NCI-H69 (cell line): ENCODE measurements at regions not wholly inside any gene's neighbourhood (a gene's known extent, or its start where the extent isn't known, plus 50 kb on each side); places are given as distances from the start of the nearest gene placed in this dataset.
A peak's percentile ranks its signal among the peaks of the same experiment; 100 is the strongest.
"Not testable (repeated sequence)": the region's sequence is repeated elsewhere in the genome, so short reads cannot be mapped to it uniquely, and the experiment has no call there.

Experiments used
- DNase-seq: peaks from one replicate; lab custom pipeline; 2025; lab: John Stamatoyannopoulos, UW

- DNase-seq, result peak; percentile 13
These were observed 90.3 kb downstream of the RPL27A start for GRCh38 chr11:8772571-8773519.

- no peak for DNase-seq
These were observed 91.4 kb downstream of the RPL27A start for GRCh38 chr11:8773916-8774539.

DNA sequence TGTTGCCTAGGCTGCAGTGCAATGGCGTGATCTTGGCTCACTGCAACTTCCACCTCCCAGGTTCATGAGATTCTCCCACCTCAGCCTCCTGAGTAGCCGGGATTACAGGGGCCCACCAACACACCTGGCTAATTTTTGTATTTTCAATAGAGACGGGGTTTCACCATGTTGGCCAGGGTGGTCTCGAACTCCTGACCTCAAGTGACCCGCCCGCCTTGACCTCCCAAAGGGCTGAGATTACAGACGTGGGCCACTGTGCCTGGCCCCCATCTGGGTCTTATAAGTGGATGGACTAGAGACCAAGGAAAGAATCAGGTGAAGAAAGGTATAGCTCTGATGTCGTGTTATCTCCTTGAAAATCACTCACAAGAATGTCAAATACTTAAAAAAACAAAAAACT lies 92.3 kb downstream of the RPL27A start:
- not testable (repeated sequence) for DNase-seq

GRCh38 chr11:8775332-8775731 lies 92.7 kb downstream of the RPL27A start:
- DNase-seq, result no peak

GRCh38 chr11:8775734-8776133 lies 93.1 kb downstream of the RPL27A start:
- DNase-seq, result no peak

- DNase-seq, result no peak
These were observed 93.6 kb downstream of the RPL27A start for GRCh38 chr11:8776209-8776608.

DNA sequence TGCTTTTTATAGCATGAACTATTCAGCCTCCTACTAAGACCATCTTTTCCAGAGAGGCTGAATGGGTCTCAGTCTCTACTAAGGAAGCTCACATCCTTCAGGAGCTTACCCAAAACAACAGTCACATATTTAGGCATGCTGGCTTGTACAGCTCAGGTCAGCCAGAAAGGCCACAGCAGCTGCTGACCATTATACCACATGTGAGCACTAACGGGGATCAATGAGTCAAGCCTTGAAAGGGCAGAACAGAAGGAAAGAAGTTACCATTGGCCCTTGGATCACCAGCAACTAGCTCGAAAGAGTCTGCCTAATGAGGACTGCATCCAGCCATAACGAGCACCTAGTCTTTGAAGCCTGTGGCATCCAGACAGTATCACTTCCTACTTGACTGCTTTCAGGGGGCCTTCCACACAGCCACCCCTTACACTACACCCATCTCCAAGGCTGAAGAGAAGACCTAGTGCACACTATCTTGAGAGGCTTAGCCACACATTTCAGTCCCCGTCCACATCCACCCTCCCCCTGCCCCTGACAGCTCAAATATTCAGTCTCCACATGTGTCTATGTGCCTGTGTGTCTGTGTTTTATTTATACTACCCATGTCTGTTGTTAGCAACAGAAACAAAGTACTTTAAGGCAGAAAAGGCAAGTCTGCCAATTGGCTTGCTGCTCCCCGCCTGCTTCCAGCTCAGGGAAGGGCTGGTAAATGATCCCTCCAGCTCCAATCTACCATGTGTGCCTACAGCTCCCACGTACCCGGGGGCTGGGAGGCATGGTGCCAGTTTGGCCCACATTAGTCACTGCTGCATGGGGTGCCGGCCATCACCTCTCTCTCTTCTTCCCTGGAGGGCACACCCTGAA lies 95.5 kb downstream of the RPL27A start:
- peak; percentile 35 for DNase-seq

DNA sequence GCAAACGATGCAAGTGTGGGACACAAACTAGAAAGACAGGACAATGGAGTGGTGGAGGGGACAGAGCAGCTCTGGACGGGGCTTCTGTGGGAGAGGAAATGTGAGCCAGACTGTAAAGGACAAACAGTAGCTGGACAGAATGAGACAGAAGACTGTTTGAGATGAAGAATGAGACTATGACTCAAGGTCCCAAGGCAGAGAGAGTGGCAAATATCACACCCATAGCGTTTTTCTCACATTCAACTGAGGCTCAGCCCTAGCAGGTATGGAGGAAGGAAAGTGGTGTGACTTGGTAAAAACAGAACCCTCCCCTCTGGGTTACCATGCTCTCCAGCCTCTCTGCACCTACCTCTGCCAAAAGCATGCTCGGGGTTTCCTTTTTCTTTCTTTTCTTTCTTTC lies 96.5 kb downstream of the RPL27A start:
- no peak for DNase-seq

- DNase-seq, result no peak
These were observed 97.1 kb downstream of the RPL27A start for GRCh38 chr11:8779732-8780131.

DNA sequence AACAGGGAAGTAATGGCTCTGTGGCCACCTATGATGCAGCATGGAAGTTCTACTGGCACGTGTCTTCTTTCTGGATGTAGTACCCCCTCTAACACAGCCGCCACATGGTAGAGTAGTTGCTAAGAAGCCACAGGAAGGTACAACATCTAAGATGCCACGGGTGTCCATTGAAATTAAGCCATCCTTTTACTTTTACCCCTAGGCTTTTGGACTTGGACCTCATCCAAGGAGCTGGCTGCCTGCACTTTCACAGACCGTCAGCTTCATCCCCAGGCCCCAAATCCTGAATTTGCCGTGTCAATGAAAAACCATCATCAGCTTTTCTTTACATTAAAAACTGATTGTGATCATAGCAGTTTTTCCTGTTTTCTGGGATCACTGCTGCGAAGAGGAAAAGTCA lies 102.4 kb downstream of the RPL27A start:
- peak; percentile 31 for DNase-seq

DNA sequence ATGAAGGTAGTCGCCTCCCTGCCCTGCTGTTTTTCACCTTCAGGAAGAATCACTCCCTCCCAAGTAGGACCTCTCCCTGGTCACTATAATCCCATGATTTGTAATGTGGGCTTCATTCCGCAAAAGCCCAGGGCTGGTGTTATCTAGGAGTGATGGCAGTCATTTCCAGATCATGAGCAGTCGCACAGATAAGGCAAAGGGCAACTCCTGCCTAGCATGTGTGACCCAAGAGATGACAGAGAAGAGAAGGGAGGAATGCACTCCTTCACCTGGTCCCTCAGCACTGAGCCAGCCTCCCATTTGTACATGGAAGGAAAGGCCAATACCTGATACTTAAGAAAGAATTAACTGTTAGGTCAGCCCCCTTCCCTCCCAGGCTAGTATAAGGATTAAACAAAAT lies 102.9 kb downstream of the RPL27A start:
- no peak for DNase-seq

DNA sequence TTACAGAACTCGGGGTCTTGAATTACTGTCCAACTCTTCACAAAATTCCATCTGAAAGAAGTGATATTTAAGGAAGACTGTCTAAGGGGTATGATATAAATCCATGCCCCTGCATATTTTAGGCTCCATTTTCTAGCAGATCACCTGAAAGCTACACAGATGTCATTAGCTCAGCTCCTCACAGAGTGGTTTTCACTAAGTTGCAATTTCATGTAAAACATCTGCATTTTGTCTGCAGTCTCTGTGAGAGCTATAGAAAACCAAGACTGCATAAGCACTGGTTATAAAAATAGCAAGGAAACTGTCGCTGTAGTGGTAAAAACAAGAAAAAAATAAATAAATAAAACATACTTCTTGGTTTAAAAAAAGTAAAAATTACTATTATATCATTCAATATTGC lies 103.4 kb downstream of the RPL27A start:
- no peak for DNase-seq

GRCh38 chr11:8786933-8787332 lies 104.3 kb downstream of the RPL27A start:
- no peak for DNase-seq

- DNase-seq, result no peak
These were observed 104.8 kb downstream of the RPL27A start for GRCh38 chr11:8787372-8787771.

GRCh38 chr11:8788616-8789015 lies 106.0 kb downstream of the RPL27A start:
- no peak for DNase-seq

DNA sequence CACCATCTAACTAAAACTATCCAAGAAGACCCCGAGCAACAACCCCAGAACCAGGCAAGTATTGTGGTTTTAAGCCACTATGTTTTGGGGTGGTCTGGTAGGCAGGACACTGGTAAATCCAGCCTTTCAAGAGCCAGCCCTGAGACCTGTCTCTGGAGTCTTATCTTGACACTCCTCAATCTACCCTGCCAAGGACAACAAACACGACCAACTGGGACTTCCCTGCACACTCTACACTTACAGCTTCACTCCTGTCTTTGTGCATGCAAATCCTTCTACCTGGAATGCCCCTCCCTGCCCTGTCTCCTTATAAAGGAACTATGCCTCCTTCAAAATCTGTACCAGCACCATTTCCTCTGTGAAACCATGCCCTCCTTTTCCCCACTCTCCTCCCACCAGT lies 107.3 kb downstream of the RPL27A start:
- DNase-seq, result no peak

DNA sequence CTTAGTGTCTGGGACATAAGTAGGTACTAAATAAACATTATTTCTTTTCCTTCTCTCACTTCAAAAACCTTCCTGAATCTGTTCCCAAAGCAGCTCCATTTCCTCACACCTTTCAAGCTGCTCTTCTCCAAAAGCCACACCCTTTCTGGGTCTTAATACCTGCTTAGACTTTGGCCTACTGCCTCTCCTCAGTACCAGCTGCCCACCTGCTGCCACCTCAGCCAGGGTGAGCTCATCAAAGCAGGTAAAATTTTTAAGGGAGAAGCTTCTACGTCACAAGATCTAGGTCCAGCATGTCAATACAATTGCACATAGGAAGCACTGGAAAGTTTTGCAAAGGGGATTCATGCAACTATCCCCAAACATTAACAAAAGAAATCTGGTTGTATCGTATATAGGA lies 108.4 kb downstream of the RPL27A start:
- peak; percentile 21 for DNase-seq

DNA sequence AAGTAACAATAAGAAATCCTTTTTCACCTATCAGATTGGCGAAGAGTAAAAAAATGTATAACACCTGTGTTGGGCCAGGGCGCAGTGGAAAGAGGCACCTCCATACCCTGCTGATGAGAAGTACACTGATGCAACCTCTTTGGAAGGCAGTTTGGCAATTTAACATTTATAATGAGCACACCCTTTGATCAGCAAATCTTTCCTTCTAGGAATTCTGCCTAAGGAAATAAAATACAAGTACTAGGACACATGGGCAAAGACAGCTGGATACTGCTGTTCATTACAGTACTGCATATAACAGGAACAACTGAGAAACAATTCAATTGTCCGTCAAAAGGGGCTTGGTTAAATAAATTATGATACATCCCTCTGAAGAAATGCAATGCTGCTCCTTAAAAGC lies 110.1 kb downstream of the RPL27A start:
- no peak for DNase-seq

DNA sequence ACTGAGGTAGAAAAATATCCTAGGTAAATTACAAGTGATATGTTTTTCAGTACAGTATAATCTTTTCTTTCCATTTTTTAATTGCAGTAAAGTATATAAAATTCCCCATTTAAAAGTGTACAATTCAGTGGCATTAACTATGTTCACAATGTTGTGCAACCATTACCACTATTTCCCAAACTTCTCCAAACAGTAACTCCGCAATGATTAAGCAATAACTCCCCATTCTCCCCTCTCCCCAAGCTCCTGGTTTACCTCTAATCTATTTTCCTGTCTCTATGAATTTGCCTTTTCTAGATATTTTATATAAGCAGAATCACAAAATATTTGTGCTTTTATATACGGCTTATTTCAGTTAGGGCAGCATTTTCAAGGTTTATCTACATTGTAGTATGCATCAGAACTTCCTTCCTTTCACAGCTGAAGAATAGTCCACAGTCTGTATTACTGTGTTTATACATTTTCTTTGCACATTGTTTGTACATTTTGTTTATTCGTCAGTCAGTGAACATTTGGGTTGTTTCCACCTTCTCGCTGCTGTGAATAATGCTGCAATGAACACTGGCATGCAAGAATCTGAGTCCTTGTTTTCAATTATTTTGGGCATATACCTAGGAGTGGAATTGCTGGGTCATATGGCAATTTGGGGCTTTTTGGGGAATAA lies 110.7 kb downstream of the RPL27A start:
- DNase-seq, result no peak

DNA sequence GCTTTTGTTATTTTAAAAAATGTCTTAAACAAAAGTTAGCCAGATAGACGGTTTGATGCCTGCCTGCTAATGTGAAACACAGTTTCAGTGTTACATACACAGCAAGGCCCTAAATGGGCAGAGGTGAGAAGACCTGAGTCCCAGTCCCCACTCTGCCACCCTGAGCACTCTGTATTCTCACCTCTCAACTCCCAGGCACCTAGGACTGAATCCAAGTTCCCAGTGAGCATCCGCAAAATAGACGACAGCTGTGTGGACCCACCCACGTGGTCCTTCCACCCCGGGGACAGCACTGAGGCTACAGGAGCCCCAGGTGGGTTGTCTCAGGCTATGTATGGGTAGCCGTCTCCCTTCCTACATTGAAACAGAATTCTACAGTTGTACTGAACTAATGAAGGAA lies 111.5 kb downstream of the RPL27A start:
- peak; percentile 54 for DNase-seq

- peak; percentile 76 for DNase-seq
These were observed 112.1 kb downstream of the RPL27A start for GRCh38 chr11:8794677-8795103.

GRCh38 chr11:8796941-8797340 lies 114.0 kb upstream of the AKIP1 start:
- no peak for DNase-seq
